ENCODE measurements at regions not wholly inside any gene's neighbourhood (a gene's known extent, or its start where the extent isn't known, plus 50 kb on each side); places are given as distances from the start of the nearest gene placed in this dataset.

DNA sequence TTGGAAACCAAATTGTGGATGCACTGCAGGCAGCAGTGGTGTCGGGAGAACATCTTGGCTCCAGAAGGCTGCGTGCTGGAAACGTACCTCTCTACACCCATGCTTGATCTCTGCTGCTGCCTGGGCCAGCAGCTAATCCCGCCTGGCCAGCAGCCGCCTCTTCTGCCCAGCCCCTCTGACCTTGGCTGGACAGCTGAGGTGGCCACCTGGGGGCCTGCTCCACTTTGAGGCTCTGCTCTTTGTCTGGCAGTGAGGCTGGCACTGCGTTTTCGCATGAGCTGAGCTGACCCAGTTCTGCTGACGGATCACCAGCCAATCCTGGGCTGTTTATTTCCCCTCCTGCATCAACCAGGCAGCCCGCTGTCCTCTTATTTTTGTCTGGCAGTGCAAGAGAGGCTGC is 154.9 kb downstream of the TENT4A start:
- ChIA-PET POLR2A (no interaction called here), CTCF (no interaction called here)
- Histone ChIP-seq H3K4me3 (ENCODE audit: low read length) (no peak overlapping the region), H3K36me3 (ENCODE audit: insufficient read depth, low read length) (no peaks in the 10 kb centered on the region), H3K27me3 (ENCODE audit: insufficient read depth, low read length, poor library complexity, severe bottlenecking) (no peaks in the 10 kb centered on the region), H3K9me3 (ENCODE audit: low read length) (no peaks in the 10 kb centered on the region), H3K27ac (ENCODE audit: low read depth, low read length) (no peak overlapping the region), H3K4me1 (ENCODE audit: insufficient read depth, low read length) (no peaks in the 10 kb centered on the region)
- H3K9me3 Mint-ChIP-seq = peaks cover 0 to 1% (median 0%) of the 10 kb centered on the region in 5 donors
- peaks cover 0 to 3% of the 10 kb centered on the region in 2 donors for H3K27me3 Mint-ChIP-seq
- no peak overlapping the region for H3K27ac Mint-ChIP-seq
- H3K4me1 Mint-ChIP-seq = no peaks in the 10 kb centered on the region
- no peaks in the 10 kb centered on the region for H3K36me3 Mint-ChIP-seq
- DNase-seq = no peak
- no peak overlapping the region for H3K4me3 Mint-ChIP-seq

DNA sequence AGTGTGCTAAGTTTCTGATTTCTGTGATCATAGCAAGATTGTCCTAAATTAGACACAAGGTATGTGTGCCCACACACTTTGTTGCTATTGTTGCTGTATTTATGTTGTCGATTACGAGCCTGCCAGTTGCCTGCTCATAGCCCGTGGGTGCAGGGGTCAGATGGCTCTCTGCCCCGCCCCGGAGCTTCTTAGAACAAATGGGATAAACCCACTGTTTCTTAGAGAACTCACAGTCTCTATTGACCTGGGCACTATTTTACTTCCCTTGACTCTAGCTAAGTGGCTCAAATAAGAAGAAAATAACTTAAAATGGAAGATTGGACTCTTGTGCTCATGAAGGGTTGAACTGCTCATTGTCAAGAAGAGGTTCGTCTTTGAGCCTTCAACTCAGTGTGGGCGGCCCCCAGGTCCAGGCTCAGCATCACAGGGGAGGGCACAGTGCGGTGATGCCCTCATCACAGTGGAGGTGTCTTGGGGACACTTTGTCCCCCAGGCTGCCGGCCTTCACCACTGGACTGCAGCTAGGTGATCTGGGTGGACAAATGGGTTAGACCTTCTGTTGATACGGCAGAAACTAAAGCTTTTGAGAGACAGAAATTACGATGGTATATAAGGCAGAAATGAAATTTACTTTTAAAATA is 155.5 kb downstream of the TENT4A start:
- no peak for DNase-seq
- Mint-ChIP-seq H3K4me3 (no peak overlapping the region), H3K27me3 (peaks cover 0 to 1% of the 10 kb centered on the region in 2 donors), H3K36me3 (no peaks in the 10 kb centered on the region), H3K27ac (no peak overlapping the region), H3K9me3 (no peaks in the 10 kb centered on the region), H3K4me1 (no peaks in the 10 kb centered on the region)
- CTCF ChIA-PET = no interaction called here
- H3K27ac ChIP-seq (ENCODE audit: low read depth, low read length) = no peak overlapping the region
- no peaks in the 10 kb centered on the region for H3K27me3 ChIP-seq (ENCODE audit: insufficient read depth, low read length, poor library complexity, severe bottlenecking)
- H3K36me3 ChIP-seq (ENCODE audit: insufficient read depth, low read length) = no peaks in the 10 kb centered on the region
- H3K4me3 ChIP-seq (ENCODE audit: low read length) = no peak overlapping the region
- POLR2A ChIA-PET = no interaction called here
- H3K9me3 ChIP-seq (ENCODE audit: low read length) = no peaks in the 10 kb centered on the region
- no peaks in the 10 kb centered on the region for H3K4me1 ChIP-seq (ENCODE audit: insufficient read depth, low read length)

DNA sequence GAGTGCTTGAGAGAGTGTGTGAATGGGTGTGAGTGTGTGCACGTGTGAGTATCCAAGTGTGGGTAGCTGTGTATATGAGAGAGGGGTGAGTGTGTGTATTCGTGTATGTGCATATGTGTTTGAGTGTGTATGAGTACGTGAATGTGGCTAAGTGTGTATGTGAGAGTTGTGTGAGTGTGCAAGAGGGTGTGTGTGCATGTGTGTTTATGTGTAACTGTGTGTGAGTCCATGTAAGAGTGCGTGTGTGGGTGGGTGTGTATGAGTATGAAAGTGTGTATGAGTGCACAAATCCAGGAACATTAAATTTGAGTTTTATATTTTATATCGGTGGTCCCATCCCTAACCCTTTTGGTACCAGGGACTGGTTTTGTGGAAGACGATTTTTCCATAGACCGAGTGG is 156.4 kb downstream of the TENT4A start:
- H3K4me3 Mint-ChIP-seq = no peak overlapping the region
- Histone ChIP-seq H3K4me3 (ENCODE audit: low read length) (no peak overlapping the region), H3K36me3 (ENCODE audit: insufficient read depth, low read length) (no peaks in the 10 kb centered on the region), H3K9me3 (ENCODE audit: low read length) (no peaks in the 10 kb centered on the region), H3K4me1 (ENCODE audit: insufficient read depth, low read length) (no peaks in the 10 kb centered on the region), H3K27ac (ENCODE audit: low read depth, low read length) (no peak overlapping the region), H3K27me3 (ENCODE audit: insufficient read depth, low read length, poor library complexity, severe bottlenecking) (no peaks in the 10 kb centered on the region)
- ChIA-PET CTCF (no interaction called here), POLR2A (no interaction called here)
- no peak overlapping the region for H3K27ac Mint-ChIP-seq
- DNase-seq = no peak
- H3K27me3 Mint-ChIP-seq = peaks cover 0 to 1% of the 10 kb centered on the region in 2 donors
- no peaks in the 10 kb centered on the region for H3K9me3 Mint-ChIP-seq
- H3K4me1 Mint-ChIP-seq = no peaks in the 10 kb centered on the region
- H3K36me3 Mint-ChIP-seq = no peaks in the 10 kb centered on the region

DNA sequence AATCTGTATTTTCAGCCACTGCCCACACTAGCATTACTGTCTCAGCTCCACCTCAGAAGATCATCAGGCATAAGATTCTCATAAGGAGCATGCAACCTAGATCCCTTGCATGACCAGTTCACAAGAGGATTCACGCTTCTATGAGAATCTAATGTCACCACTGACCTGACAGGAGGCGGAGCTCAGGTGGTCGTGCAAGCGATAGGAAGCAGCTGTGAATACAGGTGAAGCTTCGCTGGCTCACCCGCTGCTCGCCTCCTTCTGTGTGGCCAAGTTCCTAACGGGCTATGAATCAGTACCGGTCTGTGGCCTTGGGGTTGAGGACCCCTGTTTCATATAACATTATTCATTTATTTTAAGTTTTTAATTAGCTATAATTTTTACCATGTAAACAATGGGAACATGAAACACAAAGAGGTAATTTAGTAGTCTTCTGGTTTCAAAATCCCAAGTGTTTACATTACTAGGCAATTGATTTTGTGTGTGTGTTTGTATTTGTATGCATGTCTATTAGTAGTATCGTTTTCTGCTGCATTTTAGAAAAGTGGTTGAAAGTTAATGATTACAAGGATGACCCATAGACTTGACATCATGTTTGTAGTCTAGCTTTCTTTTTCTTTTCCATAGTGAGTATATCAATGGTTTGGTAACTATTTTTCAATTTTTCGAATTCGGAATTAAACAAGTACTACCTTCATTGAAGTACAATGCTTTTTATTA is 159.4 kb downstream of the TENT4A start:
- H3K27me3 Mint-ChIP-seq = peaks cover 2 to 4% of the 10 kb centered on the region in 2 donors
- Histone ChIP-seq H3K27me3 (ENCODE audit: insufficient read depth, low read length, poor library complexity, severe bottlenecking) (no peaks in the 10 kb centered on the region), H3K9me3 (ENCODE audit: low read length) (no peaks in the 10 kb centered on the region), H3K27ac (ENCODE audit: low read depth, low read length) (no peak overlapping the region), H3K4me3 (ENCODE audit: low read length) (no peak overlapping the region), H3K36me3 (ENCODE audit: insufficient read depth, low read length) (no peaks in the 10 kb centered on the region), H3K4me1 (ENCODE audit: insufficient read depth, low read length) (no peaks in the 10 kb centered on the region)
- H3K4me3 Mint-ChIP-seq = no peak overlapping the region
- POLR2A ChIA-PET = no interaction called here
- DNase-seq = no peak
- H3K36me3 Mint-ChIP-seq = no peaks in the 10 kb centered on the region
- H3K27ac Mint-ChIP-seq = no peak overlapping the region
- H3K9me3 Mint-ChIP-seq = peaks cover 0 to 2% (median 0%) of the 10 kb centered on the region in 5 donors
- CTCF ChIA-PET = no interaction called here
- H3K4me1 Mint-ChIP-seq = no peaks in the 10 kb centered on the region

DNA sequence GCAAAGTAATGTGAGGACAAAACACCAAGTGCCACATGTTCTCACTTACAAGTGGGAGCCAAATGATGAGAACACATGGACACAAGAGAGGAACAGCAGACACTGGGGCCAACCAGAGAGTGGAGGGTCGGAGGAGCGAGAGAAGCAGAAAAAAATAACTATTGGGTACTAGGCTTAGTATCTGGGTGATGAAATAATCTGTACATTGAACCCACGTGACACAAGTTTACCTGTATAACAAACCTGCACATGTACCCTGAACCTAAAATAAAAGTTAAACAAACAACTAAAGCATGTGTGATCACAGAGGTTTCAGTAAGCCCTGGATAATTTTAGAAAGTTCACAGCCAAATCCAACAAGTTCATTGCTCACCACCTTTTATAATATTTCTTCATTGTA is 160.1 kb downstream of the TENT4A start:
- H3K36me3 Mint-ChIP-seq = no peaks in the 10 kb centered on the region

DNA sequence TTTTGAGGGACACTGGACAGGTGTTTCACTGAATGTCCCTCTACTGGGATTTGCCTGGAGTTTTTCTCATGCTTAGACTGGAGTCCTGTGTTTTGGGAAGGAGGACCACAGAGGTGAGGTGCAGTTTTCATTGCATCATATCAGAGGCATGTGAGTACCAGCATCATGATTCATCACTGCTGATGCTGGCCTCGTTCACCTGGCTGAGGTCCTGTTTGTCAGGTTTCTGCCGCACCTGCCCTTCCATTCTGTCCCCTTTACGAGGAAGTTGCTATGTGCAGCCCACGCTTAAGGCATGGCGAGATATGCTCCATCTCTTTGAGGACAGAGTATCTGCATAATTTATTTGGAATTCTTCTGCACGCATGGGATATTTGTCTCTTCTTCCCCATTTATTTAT is 162.1 kb downstream of the TENT4A start:
- no peak overlapping the region for H3K4me3 Mint-ChIP-seq
- ChIA-PET CTCF (no interaction called here), POLR2A (no interaction called here)
- H3K36me3 Mint-ChIP-seq = no peaks in the 10 kb centered on the region
- no peaks in the 10 kb centered on the region for H3K4me1 Mint-ChIP-seq
- peaks cover 5 to 7% of the 10 kb centered on the region in 2 donors for H3K27me3 Mint-ChIP-seq
- no peak overlapping the region for H3K27ac Mint-ChIP-seq
- no peak for DNase-seq
- no peak overlapping the region for H3K27ac ChIP-seq (ENCODE audit: low read depth, low read length)
- no peaks in the 10 kb centered on the region for H3K9me3 ChIP-seq (ENCODE audit: low read length)
- H3K4me3 ChIP-seq (ENCODE audit: low read length) = no peak overlapping the region
- H3K4me1 ChIP-seq (ENCODE audit: insufficient read depth, low read length) = no peaks in the 10 kb centered on the region
- H3K27me3 ChIP-seq (ENCODE audit: insufficient read depth, low read length, poor library complexity, severe bottlenecking) = no peaks in the 10 kb centered on the region
- peaks cover 0 to 2% (median 0%) of the 10 kb centered on the region in 5 donors for H3K9me3 Mint-ChIP-seq
- H3K36me3 ChIP-seq (ENCODE audit: insufficient read depth, low read length) = no peaks in the 10 kb centered on the region

More for the DNA sequence above, 160.1 kb downstream of the TENT4A start:
- Mint-ChIP-seq H3K4me3 (no peak overlapping the region), H3K4me1 (no peaks in the 10 kb centered on the region), H3K9me3 (peaks cover 0 to 2% (median 0%) of the 10 kb centered on the region in 5 donors), H3K27ac (no peak overlapping the region), H3K27me3 (peaks cover 4 to 5% of the 10 kb centered on the region in 2 donors)
- ChIA-PET POLR2A (no interaction called here), CTCF (no interaction called here)
- H3K27me3 ChIP-seq (ENCODE audit: insufficient read depth, low read length, poor library complexity, severe bottlenecking) = no peaks in the 10 kb centered on the region
- no peak overlapping the region for H3K27ac ChIP-seq (ENCODE audit: low read depth, low read length)
- H3K4me1 ChIP-seq (ENCODE audit: insufficient read depth, low read length) = no peaks in the 10 kb centered on the region
- no peak for DNase-seq
- H3K9me3 ChIP-seq (ENCODE audit: low read length) = no peaks in the 10 kb centered on the region
- no peak overlapping the region for H3K4me3 ChIP-seq (ENCODE audit: low read length)
- H3K36me3 ChIP-seq (ENCODE audit: insufficient read depth, low read length) = no peaks in the 10 kb centered on the region

DNA sequence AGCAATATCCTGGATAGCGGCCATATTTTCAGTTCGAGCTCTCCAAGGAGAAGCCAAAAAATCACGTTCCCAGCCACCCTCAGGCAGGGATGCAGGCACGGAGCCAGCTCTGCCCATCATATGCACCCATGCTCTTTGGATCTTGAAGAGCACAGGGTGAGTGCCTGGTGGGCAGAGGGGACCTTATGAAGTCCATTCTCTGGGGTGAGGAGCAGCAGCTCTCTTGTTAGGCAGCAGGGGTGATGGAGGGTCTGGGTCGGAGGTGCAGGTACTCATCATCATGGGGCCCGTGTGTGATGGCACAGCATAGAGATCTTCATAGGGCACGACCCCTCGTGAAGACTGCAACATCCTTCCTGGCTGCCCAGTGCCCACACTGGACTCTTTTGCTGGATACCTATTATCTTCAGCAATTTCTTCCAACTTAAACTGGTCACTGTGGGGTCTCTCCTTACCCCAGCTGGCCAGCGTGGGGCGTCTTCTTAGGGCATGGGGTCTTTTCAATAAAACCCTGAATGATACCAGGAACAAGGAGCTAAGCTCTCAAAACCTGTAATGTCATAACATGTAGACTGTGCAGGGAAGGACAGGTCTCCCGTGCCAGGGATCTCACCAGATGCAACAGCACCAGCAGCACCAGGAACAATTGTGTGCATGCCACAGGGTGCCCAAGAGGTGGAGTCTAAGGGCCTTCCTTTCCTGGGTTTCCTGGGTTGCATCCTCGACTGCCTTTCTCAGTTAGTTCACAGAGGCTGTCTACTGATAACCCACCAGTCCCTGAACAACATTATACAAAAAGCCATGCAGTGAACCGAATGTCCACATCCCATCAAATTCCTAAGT is 165.0 kb downstream of the TENT4A start:
- H3K4me3 ChIP-seq (ENCODE audit: low read length) = no peak overlapping the region
- Mint-ChIP-seq H3K36me3 (no peaks in the 10 kb centered on the region), H3K27me3 (peaks cover 5 to 7% of the 10 kb centered on the region in 2 donors), H3K4me1 (no peaks in the 10 kb centered on the region), H3K27ac (no peak overlapping the region), H3K4me3 (no peak overlapping the region), H3K9me3 (peaks cover 0 to 2% (median 0%) of the 10 kb centered on the region in 5 donors)
- no peaks in the 10 kb centered on the region for H3K4me1 ChIP-seq (ENCODE audit: insufficient read depth, low read length)
- POLR2A ChIA-PET = no interaction called here
- H3K27ac ChIP-seq (ENCODE audit: low read depth, low read length) = no peak overlapping the region
- H3K9me3 ChIP-seq (ENCODE audit: low read length) = no peaks in the 10 kb centered on the region
- CTCF ChIA-PET = no interaction called here
- no peaks in the 10 kb centered on the region for H3K36me3 ChIP-seq (ENCODE audit: insufficient read depth, low read length)
- no peak for DNase-seq
- no peaks in the 10 kb centered on the region for H3K27me3 ChIP-seq (ENCODE audit: insufficient read depth, low read length, poor library complexity, severe bottlenecking)

DNA sequence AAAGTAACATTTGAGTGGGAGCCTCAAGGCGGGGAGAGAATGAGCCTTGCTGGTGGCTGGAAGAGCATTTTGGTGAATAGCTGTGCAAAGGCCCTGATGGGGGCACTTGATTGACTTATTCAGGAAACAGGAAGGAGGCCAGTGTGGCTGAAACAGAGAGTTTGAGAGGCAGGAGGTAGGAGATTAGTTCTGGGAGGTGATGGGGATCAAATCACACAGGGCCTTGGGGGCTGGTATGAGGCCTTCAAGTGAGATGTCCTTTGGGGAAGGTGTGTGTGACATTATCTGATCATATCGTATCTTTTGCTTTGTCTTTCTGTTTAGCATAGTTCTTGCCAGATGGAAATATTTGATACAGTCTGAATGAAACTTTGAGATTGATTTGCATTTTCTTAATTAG is 172.3 kb downstream of the TENT4A start:
- no peaks in the 10 kb centered on the region for H3K4me1 ChIP-seq (ENCODE audit: insufficient read depth, low read length)
- Mint-ChIP-seq H3K27ac (no peak overlapping the region), H3K4me1 (no peaks in the 10 kb centered on the region), H3K36me3 (peaks cover 0 to 15% (median 0%) of the 10 kb centered on the region in 3 donors), H3K27me3 (no peaks in the 10 kb centered on the region), H3K9me3 (peaks cover 22 to 37% (median 27%) of the 10 kb centered on the region in 5 donors), H3K4me3 (no peak overlapping the region)
- no peaks in the 10 kb centered on the region for H3K27me3 ChIP-seq (ENCODE audit: insufficient read depth, low read length, poor library complexity, severe bottlenecking)
- no peak for DNase-seq
- no peak overlapping the region for H3K4me3 ChIP-seq (ENCODE audit: low read length)
- H3K9me3 ChIP-seq (ENCODE audit: low read length) = no peaks in the 10 kb centered on the region
- ChIA-PET POLR2A (no interaction called here), CTCF (no interaction called here)
- H3K27ac ChIP-seq (ENCODE audit: low read depth, low read length) = no peak overlapping the region
- no peaks in the 10 kb centered on the region for H3K36me3 ChIP-seq (ENCODE audit: insufficient read depth, low read length)
